ENCODE measurements at regions not wholly inside any gene's neighbourhood (a gene's known extent, or its start where the extent isn't known, plus 50 kb on each side); places are given as distances from the start of the nearest gene placed in this dataset.
"Not testable (repeated sequence)": the region's sequence is repeated elsewhere in the genome, so short reads cannot be mapped to it uniquely, and the experiment has no call there.

DNA sequence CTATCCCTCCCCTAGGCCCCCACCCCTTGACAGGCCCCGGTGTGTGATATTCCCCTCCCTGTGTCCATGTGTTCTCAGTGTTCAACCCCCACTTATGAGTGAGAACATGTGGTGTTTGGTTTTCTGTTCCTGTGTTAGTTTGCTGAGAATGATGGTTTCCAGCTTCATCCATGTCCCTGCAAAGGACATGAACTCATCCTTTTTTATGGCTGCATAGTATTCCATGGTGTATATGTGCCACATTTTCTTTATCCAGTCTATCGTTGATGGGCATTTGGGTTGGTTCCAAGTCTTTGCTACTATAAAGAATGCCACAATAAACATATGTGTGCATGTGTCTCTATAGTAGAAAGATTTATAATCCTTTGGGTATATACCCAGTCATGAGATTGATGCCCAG lies 55.3 kb upstream of the PDZD8 start:
- POLR2A ChIA-PET; CTCF ChIA-PET; H3K27me3 Mint-ChIP-seq; H3K9me3 Mint-ChIP-seq; H3K4me3 Mint-ChIP-seq; H3K27ac Mint-ChIP-seq; H3K36me3 Mint-ChIP-seq (ENCODE audit: low read depth); DNase-seq; H3K4me1 Mint-ChIP-seq: not testable (repeated sequence)

DNA sequence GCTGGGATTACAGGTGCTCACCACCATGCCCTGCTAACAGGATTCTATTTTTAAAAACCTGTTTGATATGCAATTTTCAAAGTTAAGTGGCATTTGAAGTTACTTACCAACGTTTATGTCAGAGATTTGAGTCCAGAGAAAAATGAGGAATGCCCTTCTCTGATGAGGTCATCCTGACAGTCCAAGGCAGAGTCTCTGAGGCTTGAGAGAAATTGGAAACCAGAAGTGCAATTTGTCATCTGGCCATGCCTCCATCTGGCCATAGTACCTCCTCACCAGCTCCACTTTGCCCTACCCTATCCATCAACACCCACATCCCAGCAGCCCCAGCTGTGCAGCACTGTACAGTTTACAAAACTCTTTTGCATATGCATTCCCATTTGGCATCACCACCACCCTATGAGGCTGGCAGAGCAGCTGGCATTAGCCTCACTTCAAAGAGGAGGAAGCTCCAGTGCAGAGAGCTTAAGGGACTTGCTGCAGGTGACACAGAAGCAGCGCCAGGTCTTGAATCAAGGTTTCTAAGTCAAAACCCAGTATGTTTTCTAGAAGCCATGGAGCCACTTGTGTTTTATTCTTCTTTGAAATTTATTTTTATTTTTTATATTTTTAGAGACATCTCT lies 54.5 kb upstream of the PDZD8 start:
- peaks cover 2% of the 10 kb centered on the region for H3K27me3 Mint-ChIP-seq
- no peaks in the 10 kb centered on the region for H3K9me3 Mint-ChIP-seq
- no peak for DNase-seq
- H3K27ac Mint-ChIP-seq = no peak overlapping the region
- H3K4me3 Mint-ChIP-seq = no peak overlapping the region
- H3K36me3 Mint-ChIP-seq (ENCODE audit: low read depth) = no peaks in the 10 kb centered on the region
- H3K4me1 Mint-ChIP-seq = no peaks in the 10 kb centered on the region
- ChIA-PET POLR2A (no interaction called here), CTCF (interaction anchor here (2.1 kb wide), 1 partner anchor 13 kb away, joined by 12 read pairs; no protein-coding TSS in a partner anchor)

DNA sequence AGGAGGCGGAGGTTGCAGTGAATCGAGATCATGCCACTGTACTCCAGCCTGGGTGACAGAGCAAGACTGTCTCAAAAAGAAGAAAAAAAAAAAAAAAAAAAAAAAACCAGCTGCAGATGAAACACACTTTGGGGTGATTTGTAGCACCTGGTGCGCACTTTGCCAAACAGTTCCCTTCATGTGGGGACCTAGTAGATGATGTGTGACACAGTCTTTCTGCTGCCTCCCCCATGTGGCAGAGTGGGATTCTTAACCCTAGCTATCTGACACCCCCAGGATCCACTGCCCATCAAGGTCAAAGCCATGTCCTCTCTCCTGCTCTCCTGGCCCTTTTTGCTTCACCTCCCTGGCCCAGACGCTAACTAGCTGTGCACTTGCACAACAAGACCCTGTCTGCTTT lies 52.1 kb upstream of the PDZD8 start:
- POLR2A ChIA-PET = no interaction called here
- no peaks in the 10 kb centered on the region for H3K36me3 Mint-ChIP-seq (ENCODE audit: low read depth)
- DNase-seq = no peak
- no peaks in the 10 kb centered on the region for H3K4me1 Mint-ChIP-seq
- H3K4me3 Mint-ChIP-seq = no peak overlapping the region
- H3K27me3 Mint-ChIP-seq = peaks cover 2% of the 10 kb centered on the region
- H3K9me3 Mint-ChIP-seq = no peaks in the 10 kb centered on the region
- CTCF ChIA-PET = no interaction called here
- no peak overlapping the region for H3K27ac Mint-ChIP-seq

DNA sequence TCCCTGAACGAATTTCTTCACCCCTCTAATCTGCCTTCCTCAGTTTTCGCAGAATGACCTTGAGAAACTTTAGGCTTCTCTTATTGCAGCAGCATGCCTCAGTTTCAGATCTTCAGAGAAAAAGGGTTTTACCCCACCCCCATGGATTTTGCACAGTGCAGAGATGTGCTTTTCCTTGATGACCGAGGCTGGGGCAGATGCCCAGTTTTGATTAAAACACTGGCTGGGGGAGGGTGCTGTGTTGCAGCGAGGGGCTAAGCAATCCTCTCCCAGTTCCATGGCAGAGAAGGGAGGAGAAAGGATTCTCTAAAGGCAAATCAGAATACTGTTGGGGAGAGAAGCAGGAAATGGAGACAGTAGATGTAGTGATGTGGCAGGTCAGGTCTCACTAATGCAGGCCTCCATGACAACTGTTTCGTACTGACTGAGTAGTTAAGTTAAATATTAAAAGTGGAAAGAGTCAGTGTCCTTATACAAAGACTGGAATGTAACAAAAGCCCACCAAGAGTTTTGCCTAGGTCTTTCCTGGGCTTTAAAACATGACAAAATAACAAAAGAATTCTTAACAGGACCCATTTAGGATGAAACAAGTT lies 50.8 kb upstream of the PDZD8 start:
- Mint-ChIP-seq H3K36me3 (ENCODE audit: low read depth) (no peaks in the 10 kb centered on the region), H3K4me1 (no peaks in the 10 kb centered on the region), H3K4me3 (no peak overlapping the region), H3K9me3 (no peaks in the 10 kb centered on the region), H3K27ac (no peak overlapping the region), H3K27me3 (peaks cover 2% of the 10 kb centered on the region)
- DNase-seq = no peak
- ChIA-PET CTCF (no interaction called here), POLR2A (no interaction called here)

DNA sequence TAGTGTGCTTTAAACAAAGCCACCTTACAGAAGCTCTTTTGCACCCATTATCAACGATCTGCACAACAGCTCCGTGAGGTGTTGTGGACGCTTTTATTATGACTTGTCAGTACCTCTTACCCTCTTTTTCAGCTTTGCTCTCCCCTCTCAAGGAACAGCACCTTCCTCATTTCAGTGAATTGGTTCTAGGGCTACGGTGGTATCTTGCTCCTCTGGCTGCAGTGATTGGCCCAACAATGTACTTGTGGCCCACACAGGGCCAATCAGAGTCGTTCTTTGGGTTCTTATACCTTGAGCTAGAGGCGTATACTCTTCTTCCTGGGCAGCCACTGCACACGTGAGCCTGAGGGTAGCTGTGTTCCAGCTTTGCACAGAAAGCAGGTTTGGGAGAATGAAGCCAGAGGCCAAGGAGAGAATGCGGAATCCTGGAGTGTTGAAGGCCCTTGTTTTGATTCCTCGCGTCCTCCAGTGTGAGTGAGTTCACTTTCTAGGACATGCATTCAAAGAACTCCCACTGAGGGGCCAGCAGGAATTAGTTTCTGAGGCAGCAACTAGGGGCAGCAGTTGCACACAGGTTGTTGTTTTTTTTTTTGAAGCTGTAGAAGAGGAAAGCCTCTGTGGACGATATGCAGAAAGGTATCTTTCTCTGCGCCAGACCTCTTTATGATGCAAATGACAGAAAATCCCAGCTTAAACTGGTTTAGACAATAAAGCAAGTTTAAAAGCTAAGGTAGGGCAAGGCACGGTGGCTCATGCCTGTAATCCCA lies 49.8 kb upstream of the PDZD8 start:
- Mint-ChIP-seq H3K36me3 (ENCODE audit: low read depth) (no peaks in the 10 kb centered on the region), H3K27ac (no peak overlapping the region), H3K4me3 (no peak overlapping the region), H3K4me1 (no peaks in the 10 kb centered on the region), H3K9me3 (no peaks in the 10 kb centered on the region), H3K27me3 (peaks cover 2% of the 10 kb centered on the region)
- POLR2A ChIA-PET = no interaction called here
- CTCF ChIA-PET = interaction anchor here (0.9 kb wide), 1 partner anchor 12 kb away, joined by 5 read pairs; no protein-coding TSS in a partner anchor
- no peak for DNase-seq
